H1 (cell line): ENCODE measurements at regions not wholly inside any gene's neighbourhood (a gene's known extent, or its start where the extent isn't known, plus 50 kb on each side); places are given as distances from the start of the nearest gene placed in this dataset.

ENCODE experiments used
- MAFK ChIP-seq: IDR thresholded peaks from 2 replicates; pipeline ENCODE4 v1.6.1; 2012; ENCODE audit warnings: low read depth, mild to moderate bottlenecking, improper control_type of control experiment, low read length
- MAX ChIP-seq: IDR thresholded peaks from 2 replicates; pipeline ENCODE4 v1.6.1; 2012; ENCODE audit warnings: inconsistent platforms
- SAP30 ChIP-seq: fragments of 300-600 bp; sonication (generic); IDR thresholded peaks from 2 replicates; pipeline ENCODE4 v1.7.1; 2012; ENCODE audit warnings: low read length, moderate library complexity, mild to moderate bottlenecking, inconsistent platforms; ENCODE audit not compliant: insufficient read depth, insufficient replicate concordance
- SIX5 ChIP-seq: IDR thresholded peaks from 2 replicates; pipeline ENCODE4 v1.6.1; 2011; ENCODE audit warnings: mild to moderate bottlenecking, low read depth, low read length
- ZNF274 ChIP-seq: IDR thresholded peaks from 2 replicates; pipeline ENCODE4 v1.7.0; 2012; ENCODE audit warnings: low read length, borderline replicate concordance; ENCODE audit errors: extremely low read depth

DNA sequence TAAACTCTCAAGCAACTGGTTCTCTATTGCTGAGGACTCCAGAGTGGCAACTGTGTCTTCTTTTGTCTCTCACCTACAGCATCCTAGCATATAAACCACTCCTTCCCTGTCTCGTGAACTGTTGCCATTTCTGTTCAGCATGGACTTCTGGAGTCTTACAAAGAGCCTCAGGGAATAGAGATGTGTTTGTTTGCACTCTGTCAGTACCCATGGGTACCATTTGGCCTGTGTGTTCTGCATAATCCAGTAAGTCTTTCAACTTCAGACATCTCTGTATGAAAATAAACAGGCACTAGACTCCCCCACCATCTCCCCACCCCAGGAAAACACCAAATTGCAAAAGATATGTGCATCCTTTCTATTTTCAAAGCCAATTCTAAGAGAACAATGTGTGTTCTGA, 1351.6 kb upstream of the PABPC4L start (continued):
- TF ChIP-seq MAX (no peak), SIX5 (no peak), MAFK (no peak), SAP30 (no peak), ZNF274 (no peak)
